H1 (cell line): ENCODE measurements at regions not wholly inside any gene's neighbourhood (a gene's known extent, or its start where the extent isn't known, plus 50 kb on each side); places are given as distances from the start of the nearest gene placed in this dataset.

Source experiments
- CBX5 ChIP-seq: fragments of 300-800, 300-1000 bp; sonication (generic); IDR thresholded peaks from 2 replicates; pipeline ENCODE4 v1.7.1; 2016; ENCODE audit warnings: antibody characterized with exemption, low read length, low read depth
- CHD1 ChIP-seq: IDR thresholded peaks from 2 replicates; pipeline ENCODE4 v1.6.1; 2012; ENCODE audit warnings: low read depth, low read length, improper control_type of control experiment
- CTBP2 ChIP-seq: IDR thresholded peaks from 2 replicates; pipeline ENCODE4 v1.7.0; 2011; ENCODE audit warnings: borderline replicate concordance, mild to moderate bottlenecking, moderate library complexity, mixed read lengths, low read length; ENCODE audit not compliant: insufficient read depth, insufficient read length
- JUN ChIP-seq: IDR thresholded peaks from 2 replicates; pipeline ENCODE4 v1.6.1; 2011; ENCODE audit warnings: low read depth, mild to moderate bottlenecking, improper control_type of control experiment, low read length
- RAD21 ChIP-seq, 2 experiments: IDR thresholded peaks in 1 of 2; conservative IDR thresholded peaks in 1 of 2; 2 replicates each; pipeline ENCODE4 v1.6.1; 2011; ENCODE audit warnings: low read depth in 2 of 2, low read length in 2 of 2, improper control_type of control experiment in 1 of 2, inconsistent platforms in 1 of 2, mild to moderate bottlenecking in 1 of 2, moderate library complexity in 1 of 2
- RNF2 ChIP-seq: fragments of 200-900, 300-1000 bp; sonication (generic); IDR thresholded peaks from 2 replicates; pipeline ENCODE4 v1.7.1; 2016; ENCODE audit warnings: borderline replicate concordance, low read depth, mild to moderate bottlenecking, antibody characterized with exemption, low read length; ENCODE audit not compliant: poor library complexity, severe bottlenecking; ENCODE audit errors: missing control alignments
- SIRT6 ChIP-seq: IDR thresholded peaks from one replicate; pipeline ENCODE4 v1.7.1; 2012; ENCODE audit warnings: low read length, inconsistent platforms
- SP2 ChIP-seq: IDR thresholded peaks from 2 replicates; pipeline ENCODE4 v1.6.1; 2012; ENCODE audit warnings: mild to moderate bottlenecking, low read length, inconsistent platforms
- TAF1 ChIP-seq: IDR thresholded peaks from 2 replicates; pipeline ENCODE4 v1.6.1; 2011; ENCODE audit warnings: mild to moderate bottlenecking, low read depth, low read length

DNA sequence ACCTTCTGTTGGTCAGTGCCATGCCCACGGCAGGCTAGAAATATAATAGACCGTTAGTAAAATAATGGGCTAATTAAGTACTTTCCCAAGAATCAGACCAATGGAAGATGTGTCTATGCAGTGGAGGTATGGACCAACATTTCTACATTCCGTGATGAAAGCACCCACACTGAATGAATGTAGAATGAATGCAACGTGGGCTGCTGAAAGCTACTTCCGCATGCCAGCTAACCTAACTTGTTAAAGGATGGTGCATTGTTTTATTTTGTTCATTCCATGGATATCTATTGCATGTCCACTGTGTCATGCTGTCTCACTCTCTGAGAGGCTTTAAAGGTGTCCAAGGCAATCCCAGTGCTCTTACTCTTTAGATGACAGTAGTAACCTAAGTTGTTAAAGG is 112.9 kb upstream of the CAV2 start (continued):
- TF ChIP-seq CTBP2, result no peak
- TF ChIP-seq JUN, result no peak
- no peak for TF ChIP-seq RNF2
- TF ChIP-seq RAD21 (IDR thresholded peaks at IDR 0.05 in 1 of 2, conservative IDR thresholded peaks at IDR 0.05 in 1 of 2; ENCODE audit: low read depth in 2 of 2, low read length in 2 of 2), result no peak
- TF ChIP-seq SIRT6, result no peak
- no peak for TF ChIP-seq SP2
- no peak for TF ChIP-seq TAF1
- no peak for TF ChIP-seq CHD1
- no peak for TF ChIP-seq CBX5
